ENCODE measurements at regions not wholly inside any gene's neighbourhood (a gene's known extent, or its start where the extent isn't known, plus 50 kb on each side); places are given as distances from the start of the nearest gene placed in this dataset.

DNA sequence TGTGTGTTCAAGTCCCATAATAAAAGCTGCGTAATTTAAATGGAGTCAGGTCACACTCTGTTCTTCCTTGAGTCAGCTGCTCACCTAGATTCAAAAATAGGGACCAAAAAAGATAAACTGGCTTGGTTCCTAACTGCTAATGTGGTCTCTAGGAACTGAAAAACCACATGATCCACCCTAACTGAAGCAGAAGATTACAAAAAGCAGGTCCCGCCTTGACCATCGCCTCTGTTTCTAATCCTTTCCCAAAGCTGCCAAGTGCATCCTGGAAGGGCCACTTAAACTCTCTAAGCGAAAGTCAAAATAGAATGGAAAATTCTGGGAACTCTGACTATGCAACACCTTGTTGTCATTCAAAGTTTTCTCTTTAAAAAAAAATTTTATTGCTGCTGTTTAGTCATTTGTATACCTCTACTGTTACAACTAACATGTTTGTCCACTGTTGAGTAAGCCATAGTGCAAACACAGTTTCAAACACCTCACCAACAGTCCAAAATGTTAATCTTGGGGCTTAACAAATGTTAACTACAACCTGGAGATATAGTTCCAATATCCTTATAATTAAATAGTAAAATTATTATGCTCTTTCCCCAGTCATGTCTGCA lies 88.9 kb upstream of the THBS1 start:
- ATAC-seq (ENCODE audit: poor library complexity) = no peak
- no peaks in the 10 kb centered on the region for H3K9me3 Mint-ChIP-seq
- no peaks in the 10 kb centered on the region for H3K36me3 Mint-ChIP-seq (ENCODE audit: low read depth)
- intact Hi-C loops (cut with DNase I, micrococcal nuclease) = no loop called here
- H3K27ac Mint-ChIP-seq = no peak overlapping the region
- DNase-seq = no peak
- no peak overlapping the region for H3K4me3 ChIP-seq (ENCODE audit: low read length)
- TF ChIP-seq, protein P1, sequence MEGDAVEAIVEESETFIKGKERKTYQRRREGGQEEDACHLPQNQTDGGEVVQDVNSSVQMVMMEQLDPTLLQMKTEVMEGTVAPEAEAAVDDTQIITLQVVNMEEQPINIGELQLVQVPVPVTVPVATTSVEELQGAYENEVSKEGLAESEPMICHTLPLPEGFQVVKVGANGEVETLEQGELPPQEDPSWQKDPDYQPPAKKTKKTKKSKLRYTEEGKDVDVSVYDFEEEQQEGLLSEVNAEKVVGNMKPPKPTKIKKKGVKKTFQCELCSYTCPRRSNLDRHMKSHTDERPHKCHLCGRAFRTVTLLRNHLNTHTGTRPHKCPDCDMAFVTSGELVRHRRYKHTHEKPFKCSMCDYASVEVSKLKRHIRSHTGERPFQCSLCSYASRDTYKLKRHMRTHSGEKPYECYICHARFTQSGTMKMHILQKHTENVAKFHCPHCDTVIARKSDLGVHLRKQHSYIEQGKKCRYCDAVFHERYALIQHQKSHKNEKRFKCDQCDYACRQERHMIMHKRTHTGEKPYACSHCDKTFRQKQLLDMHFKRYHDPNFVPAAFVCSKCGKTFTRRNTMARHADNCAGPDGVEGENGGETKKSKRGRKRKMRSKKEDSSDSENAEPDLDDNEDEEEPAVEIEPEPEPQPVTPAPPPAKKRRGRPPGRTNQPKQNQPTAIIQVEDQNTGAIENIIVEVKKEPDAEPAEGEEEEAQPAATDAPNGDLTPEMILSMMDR (IDR thresholded peaks at IDR 0.05) = no peak
- no peaks in the 10 kb centered on the region for H3K27me3 ChIP-seq (ENCODE audit: control insufficient read depth in 1 of 2, insufficient read depth in 2 of 2, low read length in 2 of 2)
- no peak overlapping the region for H3K4me3 Mint-ChIP-seq
- ChIA-PET CTCF (no interaction called here), POLR2A (no interaction called here)
- H3K36me3 ChIP-seq (ENCODE audit: insufficient read depth, low read length) = no peaks in the 10 kb centered on the region
- no peaks in the 10 kb centered on the region for H3K27me3 Mint-ChIP-seq
- H3K4me1 Mint-ChIP-seq (ENCODE audit: low read depth) = no peaks in the 10 kb centered on the region
- H3K4me1 ChIP-seq (ENCODE audit: insufficient read depth, low read length) = no peaks in the 10 kb centered on the region
- H3K27ac ChIP-seq (ENCODE audit: low read depth in 1 of 2, low read length in 2 of 2) = no peak overlapping the region
- H3K9me3 ChIP-seq (ENCODE audit: control insufficient read depth in 1 of 2, insufficient read depth in 1 of 2, low read length in 2 of 2) = no peaks in the 10 kb centered on the region

DNA sequence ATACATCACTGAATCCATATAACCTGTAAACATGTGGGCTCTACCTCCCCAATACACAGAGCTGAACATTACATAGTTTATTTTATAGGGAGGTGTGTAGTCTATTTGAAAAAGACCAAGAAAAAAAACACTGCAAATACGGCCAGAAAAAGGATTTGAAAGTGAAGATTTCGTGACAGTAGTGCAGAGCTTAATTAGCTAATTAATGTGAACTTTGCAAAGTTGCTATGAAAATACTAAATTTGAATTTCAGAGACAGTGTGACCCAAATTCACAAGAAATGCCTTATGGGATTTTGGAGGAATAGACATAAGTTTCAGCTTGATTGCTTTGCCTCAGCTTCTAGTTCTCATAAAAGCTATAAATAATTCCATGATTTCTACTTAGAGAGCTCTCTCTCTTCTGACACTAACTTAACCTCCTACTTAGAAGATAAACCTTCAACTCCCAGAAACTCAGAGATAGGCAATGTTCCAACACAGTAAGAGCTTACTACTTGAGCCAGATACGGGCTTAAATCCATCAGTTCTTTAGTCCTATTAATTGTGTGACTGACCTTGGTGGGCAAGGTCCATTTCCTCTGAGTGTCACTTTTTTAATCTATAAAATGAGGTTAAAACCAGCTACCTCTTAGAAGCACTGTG lies 87.3 kb upstream of the THBS1 start:
- H3K4me1 Mint-ChIP-seq (ENCODE audit: low read depth) = no peaks in the 10 kb centered on the region
- intact Hi-C loops (cut with DNase I, micrococcal nuclease) = no loop called here
- ChIA-PET POLR2A (no interaction called here), CTCF (interaction anchor here (0.6 to 1.0 kb wide), 2 partner anchors 11 to 239 kb away, joined by 3 read pairs; no protein-coding TSS in a partner anchor)
- ATAC-seq (ENCODE audit: poor library complexity) = no peak
- TF ChIP-seq, protein P1 (IDR thresholded peaks at IDR 0.05) = no peak
- Histone ChIP-seq H3K4me3 (ENCODE audit: low read length) (no peak overlapping the region), H3K36me3 (ENCODE audit: insufficient read depth, low read length) (no peaks in the 10 kb centered on the region), H3K27ac (ENCODE audit: low read depth in 1 of 2, low read length in 2 of 2) (no peak overlapping the region), H3K27me3 (ENCODE audit: control insufficient read depth in 1 of 2, insufficient read depth in 2 of 2, low read length in 2 of 2) (no peaks in the 10 kb centered on the region), H3K4me1 (ENCODE audit: insufficient read depth, low read length) (no peaks in the 10 kb centered on the region), H3K9me3 (ENCODE audit: control insufficient read depth in 1 of 2, insufficient read depth in 1 of 2, low read length in 2 of 2) (no peaks in the 10 kb centered on the region)
- H3K9me3 Mint-ChIP-seq = no peaks in the 10 kb centered on the region
- H3K4me3 Mint-ChIP-seq = no peak overlapping the region
- no peaks in the 10 kb centered on the region for H3K27me3 Mint-ChIP-seq
- DNase-seq = no peak
- no peaks in the 10 kb centered on the region for H3K36me3 Mint-ChIP-seq (ENCODE audit: low read depth)
- H3K27ac Mint-ChIP-seq = no peak overlapping the region

DNA sequence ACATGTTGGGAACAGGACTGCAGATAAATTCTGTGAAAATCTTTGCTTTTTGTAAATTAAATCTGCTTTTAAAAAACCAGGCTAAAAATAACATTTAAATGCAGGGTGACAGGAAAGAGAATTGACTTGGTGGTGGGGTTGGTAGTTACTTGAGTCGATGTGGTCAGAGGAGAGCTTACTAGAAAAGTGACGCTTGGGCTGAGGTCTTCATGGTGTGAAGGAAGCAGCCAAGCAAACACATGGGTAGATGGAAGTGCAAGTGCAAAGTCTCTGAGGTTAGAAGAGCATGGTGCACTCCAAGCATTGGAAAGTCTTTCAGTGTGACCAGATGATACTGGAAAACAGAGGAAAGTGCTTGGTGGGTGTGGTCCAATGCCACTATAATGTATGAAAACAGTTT lies 86.4 kb upstream of the THBS1 start:
- Histone ChIP-seq H3K9me3 (ENCODE audit: control insufficient read depth in 1 of 2, insufficient read depth in 1 of 2, low read length in 2 of 2) (no peaks in the 10 kb centered on the region), H3K4me3 (ENCODE audit: low read length) (no peak overlapping the region), H3K36me3 (ENCODE audit: insufficient read depth, low read length) (no peaks in the 10 kb centered on the region), H3K27me3 (ENCODE audit: control insufficient read depth in 1 of 2, insufficient read depth in 2 of 2, low read length in 2 of 2) (no peaks in the 10 kb centered on the region), H3K4me1 (ENCODE audit: insufficient read depth, low read length) (no peaks in the 10 kb centered on the region), H3K27ac (ENCODE audit: low read depth in 1 of 2, low read length in 2 of 2) (no peak overlapping the region)
- intact Hi-C loops (cut with DNase I, micrococcal nuclease) = no loop called here
- no peaks in the 10 kb centered on the region for H3K9me3 Mint-ChIP-seq
- TF ChIP-seq, protein P1 (IDR thresholded peaks at IDR 0.05) = no peak
- H3K27ac Mint-ChIP-seq = no peak overlapping the region
- no peaks in the 10 kb centered on the region for H3K27me3 Mint-ChIP-seq
- ATAC-seq (ENCODE audit: poor library complexity) = no peak
- H3K36me3 Mint-ChIP-seq (ENCODE audit: low read depth) = no peaks in the 10 kb centered on the region
- POLR2A ChIA-PET = no interaction called here
- CTCF ChIA-PET = no interaction called here
- DNase-seq = peak in 1 of 14 experiments; percentile 25
- no peak overlapping the region for H3K4me3 Mint-ChIP-seq
- no peaks in the 10 kb centered on the region for H3K4me1 Mint-ChIP-seq (ENCODE audit: low read depth)

Measured in CD4-positive, alpha-beta T cell (primary cell).